A673 (cell line): ENCODE measurements at regions not wholly inside any gene's neighbourhood (a gene's known extent, or its start where the extent isn't known, plus 50 kb on each side); places are given as distances from the start of the nearest gene placed in this dataset.

Experiments
- BruUV-seq: library from RNA; stranded (reverse); fragments of 400-500 nt; replicated peaks from 2 replicates; lab custom pipeline; 2021; lab: Mats Ljungman, UMichigan
- CTCF ChIA-PET: fragments of 300-600 bp; sonication (Branson Sonifier 250); formaldehyde crosslinking; loops from one replicate; lab custom pipeline; 2022; ENCODE audit warnings: antibody characterized with exemption; lab: Charles Lee
- POLR2A ChIA-PET: fragments of 300-600 bp; sonication (Branson Sonifier 250); formaldehyde crosslinking; loops from one replicate; lab custom pipeline; 2022; ENCODE audit warnings: antibody characterized with exemption; ENCODE audit not compliant: low non-redundant PET; lab: Charles Lee
- DNase-seq: peaks from one replicate; pipeline ENCODE4 v3.0.0-alpha.2; 2015; ENCODE audit warnings: low spot score
- H3K27ac ChIP-seq: fragments of 200-600 bp; sonication (generic); 2 replicates; pipeline ENCODE4 v1.5.1; 2016; ENCODE audit warnings: mixed run types, low read depth, mild to moderate bottlenecking, mixed read lengths, antibody characterized with exemption, low read length; ENCODE audit not compliant: poor library complexity, severe bottlenecking
- H3K27me3 ChIP-seq: fragments of 200-600 bp; sonication (generic); replicated peaks from 2 replicates; pipeline ENCODE4 v1.6.1; 2017; ENCODE audit warnings: mixed run types, low read depth, mild to moderate bottlenecking, mixed read lengths, antibody characterized with exemption, low read length; ENCODE audit not compliant: insufficient read depth, poor library complexity
- H3K36me3 ChIP-seq: fragments of 200-600 bp; sonication (generic); 2 replicates; pipeline ENCODE4 v1.6.1; 2016; ENCODE audit warnings: mixed run types, mild to moderate bottlenecking, mixed read lengths, antibody characterized with exemption, low read length; ENCODE audit not compliant: insufficient read depth, poor library complexity, severe bottlenecking
- H3K4me1 ChIP-seq: fragments of 200-600 bp; sonication (generic); 2 replicates; pipeline ENCODE4 v1.6.1; 2017; ENCODE audit warnings: mixed run types, mild to moderate bottlenecking, mixed read lengths, antibody characterized with exemption, low read length; ENCODE audit not compliant: insufficient read depth, poor library complexity, severe bottlenecking
- H3K4me3 ChIP-seq: fragments of 200-600 bp; sonication (generic); 2 replicates; pipeline ENCODE4 v1.5.1; 2016; ENCODE audit warnings: low read depth, mixed run types, mild to moderate bottlenecking, mixed read lengths, low read length; ENCODE audit not compliant: poor library complexity, severe bottlenecking
- H3K9me3 ChIP-seq: fragments of 200-600 bp; sonication (generic); 2 replicates; pipeline ENCODE4 v1.6.1; 2016; ENCODE audit warnings: mixed run types, low read depth, mild to moderate bottlenecking, mixed read lengths, antibody characterized with exemption, low read length; ENCODE audit not compliant: poor library complexity, severe bottlenecking
- EZH2 ChIP-seq: fragments of 200-600 bp; sonication (generic); IDR thresholded peaks from 2 replicates; pipeline ENCODE4 v1.6.1; 2017; ENCODE audit warnings: borderline replicate concordance, low read depth, mild to moderate bottlenecking, mixed read lengths, antibody characterized with exemption, low read length; ENCODE audit not compliant: poor library complexity, severe bottlenecking
- intact Hi-C: fragments of 100-400 bp; cut with micrococcal nuclease; formaldehyde crosslinking; loops from one replicate; pipeline ENCODE4 v1.10.0; 2022; ENCODE audit not compliant: unreplicated experiment
- TF ChIP-seq, protein P1 (sequence below): fragments of 300-800, 200-600 bp; sonication (generic); conservative IDR thresholded peaks from 2 replicates; pipeline ENCODE4 v1.5.1; 2017; ENCODE audit warnings: low read depth, mild to moderate bottlenecking, antibody characterized with exemption, low read length, moderate library complexity, mixed read lengths

DNA sequence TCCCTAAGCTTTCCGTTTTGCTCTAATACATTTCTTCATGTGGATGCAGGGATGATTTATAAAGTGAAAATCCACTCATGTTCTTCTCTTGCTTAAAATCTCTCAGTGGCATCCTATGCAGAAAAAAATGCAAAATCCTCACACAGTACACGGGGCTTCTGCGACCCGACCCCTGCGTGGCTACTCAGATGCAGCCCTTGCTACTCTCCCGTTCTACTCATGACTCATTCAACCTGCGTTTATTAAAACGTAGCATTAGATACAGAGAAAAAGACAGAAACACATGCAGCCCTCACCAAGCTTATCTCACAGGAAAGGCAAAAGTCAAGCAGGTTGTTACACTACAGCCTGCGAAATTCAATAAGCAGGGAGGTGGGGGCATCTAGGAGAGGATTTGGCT lies 284.4 kb upstream of the PFKP start:
- no TSS peak for BruUV-seq
- no peak overlapping the region for H3K27ac ChIP-seq
- POLR2A ChIA-PET = no interaction called here
- CTCF ChIA-PET = no interaction called here
- peaks cover 99% of the 10 kb centered on the region for H3K27me3 ChIP-seq
- intact Hi-C loops = no loop called here
- TF ChIP-seq, protein P1, sequence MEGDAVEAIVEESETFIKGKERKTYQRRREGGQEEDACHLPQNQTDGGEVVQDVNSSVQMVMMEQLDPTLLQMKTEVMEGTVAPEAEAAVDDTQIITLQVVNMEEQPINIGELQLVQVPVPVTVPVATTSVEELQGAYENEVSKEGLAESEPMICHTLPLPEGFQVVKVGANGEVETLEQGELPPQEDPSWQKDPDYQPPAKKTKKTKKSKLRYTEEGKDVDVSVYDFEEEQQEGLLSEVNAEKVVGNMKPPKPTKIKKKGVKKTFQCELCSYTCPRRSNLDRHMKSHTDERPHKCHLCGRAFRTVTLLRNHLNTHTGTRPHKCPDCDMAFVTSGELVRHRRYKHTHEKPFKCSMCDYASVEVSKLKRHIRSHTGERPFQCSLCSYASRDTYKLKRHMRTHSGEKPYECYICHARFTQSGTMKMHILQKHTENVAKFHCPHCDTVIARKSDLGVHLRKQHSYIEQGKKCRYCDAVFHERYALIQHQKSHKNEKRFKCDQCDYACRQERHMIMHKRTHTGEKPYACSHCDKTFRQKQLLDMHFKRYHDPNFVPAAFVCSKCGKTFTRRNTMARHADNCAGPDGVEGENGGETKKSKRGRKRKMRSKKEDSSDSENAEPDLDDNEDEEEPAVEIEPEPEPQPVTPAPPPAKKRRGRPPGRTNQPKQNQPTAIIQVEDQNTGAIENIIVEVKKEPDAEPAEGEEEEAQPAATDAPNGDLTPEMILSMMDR = no peak
- no peak for TF ChIP-seq EZH2
- DNase-seq = no peak
- no peak overlapping the region for H3K4me3 ChIP-seq
- no peaks in the 10 kb centered on the region for H3K9me3 ChIP-seq
- no peaks in the 10 kb centered on the region for H3K4me1 ChIP-seq
- no peaks in the 10 kb centered on the region for H3K36me3 ChIP-seq

DNA sequence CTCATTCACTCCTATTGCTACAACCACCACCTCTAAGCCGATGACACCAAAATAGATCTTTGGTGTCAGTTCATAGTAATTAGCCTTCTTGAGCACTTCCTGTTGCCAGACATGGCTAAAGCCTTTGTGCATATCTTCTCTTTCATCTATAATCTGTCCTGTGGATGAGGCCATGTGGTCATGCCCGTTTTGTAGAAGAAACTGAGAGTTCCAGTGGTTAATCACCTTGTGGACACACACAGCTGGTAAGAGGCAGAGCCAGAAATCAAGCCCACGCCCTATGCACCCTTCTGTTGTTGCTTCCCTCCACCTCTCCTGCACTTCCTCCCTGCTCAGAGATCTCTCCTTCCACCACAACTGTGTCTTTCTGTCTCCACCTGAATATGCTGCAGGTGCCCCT lies 285.1 kb upstream of the PFKP start:
- DNase-seq = no peak
- intact Hi-C loops = no loop called here
- peaks cover 99% of the 10 kb centered on the region for H3K27me3 ChIP-seq
- no peak overlapping the region for H3K27ac ChIP-seq
- no peaks in the 10 kb centered on the region for H3K36me3 ChIP-seq
- H3K4me1 ChIP-seq = no peaks in the 10 kb centered on the region
- H3K4me3 ChIP-seq = no peak overlapping the region
- no TSS peak for BruUV-seq
- H3K9me3 ChIP-seq = no peaks in the 10 kb centered on the region
- POLR2A ChIA-PET = no interaction called here
- CTCF ChIA-PET = no interaction called here
- TF ChIP-seq EZH2 = no peak
- TF ChIP-seq, protein P1 = no peak

DNA sequence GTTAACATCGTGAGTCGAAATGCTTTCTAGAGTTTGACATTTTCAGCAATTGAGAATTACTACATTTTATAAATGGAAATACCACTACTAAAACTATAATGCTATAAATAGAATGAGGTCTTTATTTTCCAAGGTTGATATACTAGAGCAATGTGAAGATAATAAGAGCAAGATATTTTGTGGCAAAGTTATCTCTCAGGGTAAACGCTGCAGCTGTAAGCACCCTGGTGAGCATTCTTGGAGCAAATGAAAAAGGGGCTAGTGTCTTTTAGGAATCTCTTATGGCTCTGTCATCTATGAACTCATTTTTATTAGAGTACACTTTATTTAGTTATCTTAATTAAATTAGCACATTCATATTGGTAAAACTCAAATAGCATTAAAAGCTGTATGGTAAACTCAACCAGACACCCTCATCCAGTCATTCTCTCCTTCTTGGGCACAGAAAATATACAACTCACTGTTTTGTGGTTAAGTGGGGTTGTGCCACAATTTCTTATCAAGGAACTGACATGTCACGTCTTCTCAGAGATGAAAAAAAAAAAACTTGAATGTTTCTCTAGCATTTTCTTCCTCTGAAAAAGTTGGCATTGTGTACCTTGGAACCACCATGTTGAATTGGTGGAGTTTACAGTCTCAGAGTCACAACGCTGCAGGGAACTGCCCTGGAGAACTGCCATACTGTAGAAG lies 289.5 kb upstream of the PFKP start:
- peaks cover 99% of the 10 kb centered on the region for H3K27me3 ChIP-seq
- H3K4me3 ChIP-seq = no peak overlapping the region
- TF ChIP-seq, protein P1 = no peak
- no peak for TF ChIP-seq EZH2
- no peaks in the 10 kb centered on the region for H3K9me3 ChIP-seq
- intact Hi-C loops = no loop called here
- no peaks in the 10 kb centered on the region for H3K4me1 ChIP-seq
- ChIA-PET POLR2A (no interaction called here), CTCF (no interaction called here)
- H3K27ac ChIP-seq = no peak overlapping the region
- DNase-seq = no peak
- H3K36me3 ChIP-seq = no peaks in the 10 kb centered on the region
- BruUV-seq = no TSS peak
